SK-N-SH treated with all-trans-retinoic acid at 6 μM for 48 hours (cell line): ENCODE measurements at regions not wholly inside any gene's neighbourhood (a gene's known extent, or its start where the extent isn't known, plus 50 kb on each side); places are given as distances from the start of the nearest gene placed in this dataset.

Experiments used
- ATAC-seq: fragments of 200-7000 bp; cut with Tn5 transposase; 3 replicates; pipeline ENCODE4 v1.9.1; 2020; ENCODE audit warnings: mild to moderate bottlenecking, moderate library complexity
- BACH2 ChIP-seq: fragments of 250-450 bp; sonication (Bioruptor Pico); IDR thresholded peaks from 2 replicates; pipeline ENCODE4 v1.9.0; 2021; ENCODE audit warnings: mild to moderate bottlenecking, borderline replicate concordance
- CREB5 ChIP-seq: fragments of 250-450 bp; sonication (Bioruptor Pico); IDR thresholded peaks from 2 replicates; pipeline ENCODE4 v1.5.1; 2020; ENCODE audit warnings: low read depth, mild to moderate bottlenecking, moderate library complexity
- CSDC2 ChIP-seq: fragments of 250-450 bp; sonication (Bioruptor Pico); IDR thresholded peaks from 2 replicates; pipeline ENCODE4 v1.5.0; 2020; ENCODE audit warnings: mild to moderate bottlenecking, moderate library complexity
- CSRNP3 ChIP-seq: fragments of 250-450 bp; sonication (Bioruptor Pico); IDR thresholded peaks from 2 replicates; pipeline ENCODE4 v1.5.1; 2021; ENCODE audit warnings: mild to moderate bottlenecking, moderate library complexity
- GLIS3 ChIP-seq: fragments of 250-450 bp; sonication (Bioruptor Pico); IDR thresholded peaks from 2 replicates; pipeline ENCODE4 v1.5.0; 2020; ENCODE audit warnings: mild to moderate bottlenecking, moderate library complexity
- OSR1 ChIP-seq: fragments of 250-450 bp; sonication (Bioruptor Pico); IDR thresholded peaks from 2 replicates; pipeline ENCODE4 v1.8.0; 2022; ENCODE audit warnings: moderate library complexity, mild to moderate bottlenecking, inconsistent platforms
- PATZ1 ChIP-seq: fragments of 250-450 bp; sonication (Bioruptor Pico); IDR thresholded peaks from 2 replicates; pipeline ENCODE4 v1.8.0; 2020; ENCODE audit warnings: mild to moderate bottlenecking, moderate library complexity, borderline replicate concordance
- POU6F1 ChIP-seq: fragments of 250-450 bp; sonication (Bioruptor Pico); IDR thresholded peaks from 2 replicates; pipeline ENCODE4 v1.8.0; 2021; ENCODE audit warnings: low read depth, mild to moderate bottlenecking, moderate library complexity, borderline replicate concordance
- RARB ChIP-seq: fragments of 250-450 bp; sonication (Bioruptor Pico); IDR thresholded peaks from 2 replicates; pipeline ENCODE4 v1.8.0; 2021; ENCODE audit warnings: mild to moderate bottlenecking, moderate library complexity
- TCF4 ChIP-seq: fragments of 250-450 bp; sonication (Bioruptor Pico); IDR thresholded peaks from 2 replicates; pipeline ENCODE4 v1.8.0; 2021; ENCODE audit warnings: mild to moderate bottlenecking, moderate library complexity, borderline replicate concordance
- TOX ChIP-seq: fragments of 250-450 bp; sonication (Bioruptor Pico); IDR thresholded peaks from 2 replicates; pipeline ENCODE4 v1.8.0; 2021; ENCODE audit warnings: mild to moderate bottlenecking, moderate library complexity, borderline replicate concordance
- TSHZ2 ChIP-seq: fragments of 250-450 bp; sonication (Bioruptor Pico); IDR thresholded peaks from 2 replicates; pipeline ENCODE4 v1.5.0; 2020; ENCODE audit warnings: mild to moderate bottlenecking, moderate library complexity
- ZFP3 ChIP-seq: fragments of 250-450 bp; sonication (Bioruptor Pico); IDR thresholded peaks from 2 replicates; pipeline ENCODE4 v1.5.0; 2020; ENCODE audit warnings: mild to moderate bottlenecking, moderate library complexity
- ZFP30 ChIP-seq: fragments of 450-650 bp; formaldehyde crosslinking; IDR thresholded peaks from 2 replicates; pipeline ENCODE4 v1.5.0; 2022; ENCODE audit warnings: mild to moderate bottlenecking, moderate library complexity
- ZNF70 ChIP-seq: fragments of 450-650 bp; formaldehyde crosslinking; IDR thresholded peaks from 2 replicates; pipeline ENCODE4 v1.5.0; 2020; ENCODE audit warnings: mild to moderate bottlenecking, moderate library complexity
- ZNF8 ChIP-seq: fragments of 450-650 bp; formaldehyde crosslinking; IDR thresholded peaks from 2 replicates; pipeline ENCODE4 v1.5.0; 2020; ENCODE audit warnings: mild to moderate bottlenecking, moderate library complexity

- TF ChIP-seq ZNF8 (CRISPR knock-in tag): no peak
- no peak for TF ChIP-seq OSR1
- no peak for TF ChIP-seq CREB5 (CRISPR knock-in tag)
- TF ChIP-seq ZNF70: no peak
- TF ChIP-seq GLIS3 (CRISPR knock-in tag): no peak
- TF ChIP-seq ZFP30 (CRISPR knock-in tag): no peak
- TF ChIP-seq TOX (CRISPR knock-in tag): no peak
- TF ChIP-seq BACH2 (CRISPR knock-in tag): no peak
- no peak for TF ChIP-seq TSHZ2 (CRISPR knock-in tag)
- TF ChIP-seq PATZ1: no peak
- TF ChIP-seq ZFP3 (CRISPR knock-in tag): no peak
- no peak for TF ChIP-seq RARB
- no peak for TF ChIP-seq CSRNP3 (CRISPR knock-in tag)
- TF ChIP-seq CSDC2 (CRISPR knock-in tag): no peak
- no peak for TF ChIP-seq TCF4
- no peak for TF ChIP-seq POU6F1 (CRISPR knock-in tag)
- ATAC-seq: no peak
Observed at GRCh38 chr13:19239114-19239860, 57.7 kb upstream of the TUBA3C start.
